Neural cell (in vitro differentiated cells): ENCODE measurements at regions not wholly inside any gene's neighbourhood (a gene's known extent, or its start where the extent isn't known, plus 50 kb on each side); places are given as distances from the start of the nearest gene placed in this dataset.

Experiments used
- H2AFZ ChIP-seq: fragments of 200-600, 300-800 bp; sonication (generic), shearing (Covaris generic); 2 replicates; pipeline ENCODE4 v1.6.0; 2014; ENCODE audit warnings: low read depth, mild to moderate bottlenecking, antibody characterized with exemption, low read length, moderate library complexity
- H3F3A ChIP-seq: fragments of 200-600 bp; shearing (Covaris generic); 2 replicates; pipeline ENCODE4 v1.6.1; 2016; ENCODE audit warnings: mild to moderate bottlenecking, moderate library complexity, mixed read lengths, antibody characterized with exemption, low read length; ENCODE audit not compliant: insufficient read depth, poor library complexity, severe bottlenecking
- H3K27ac ChIP-seq: fragments of 200-600, 300-800 bp; sonication (generic), shearing (Covaris generic); 2 replicates; pipeline ENCODE4 v1.5.1; 2014; ENCODE audit warnings: mild to moderate bottlenecking, low read length, moderate library complexity
- H3K27me3 ChIP-seq: fragments of 300-800, 200-600 bp; sonication (generic), shearing (Covaris generic); 2 replicates; pipeline ENCODE4 v1.6.0; 2014; ENCODE audit warnings: mild to moderate bottlenecking, low read depth, low read length, moderate library complexity; ENCODE audit not compliant: insufficient read depth
- H3K36me3 ChIP-seq: fragments of 300-800, 200-600 bp; sonication (generic), shearing (Covaris generic); 2 replicates; pipeline ENCODE4 v1.5.1; 2014; ENCODE audit warnings: mild to moderate bottlenecking, antibody characterized with exemption, low read length, moderate library complexity; ENCODE audit not compliant: insufficient read depth
- H3K4me2 ChIP-seq: fragments of 300-800, 200-600 bp; sonication (generic), shearing (Covaris generic); 2 replicates; pipeline ENCODE4 v1.6.0; 2014; ENCODE audit warnings: mild to moderate bottlenecking, low read length
- H3K4me3 ChIP-seq: fragments of 300-800, 200-600 bp; sonication (generic), shearing (Covaris generic); 2 replicates; pipeline ENCODE4 v1.5.1; 2014; ENCODE audit warnings: mild to moderate bottlenecking, low read length, moderate library complexity
- H3K79me2 ChIP-seq: fragments of 200-600 bp; shearing (Covaris generic); replicated peaks from 2 replicates; pipeline ENCODE4 v1.6.0; 2014; ENCODE audit warnings: mild to moderate bottlenecking, low read length, moderate library complexity; ENCODE audit not compliant: insufficient read depth
- H3K9ac ChIP-seq: fragments of 300-800, 200-600 bp; sonication (generic), shearing (Covaris generic); 2 replicates; pipeline ENCODE4 v1.6.1; 2016; ENCODE audit warnings: mild to moderate bottlenecking, low read length, mixed read lengths
- H3K9me2 ChIP-seq: fragments of 200-600 bp; shearing (Covaris generic); 2 replicates; pipeline ENCODE4 v1.6.1; 2016; ENCODE audit warnings: mild to moderate bottlenecking, low read length, mixed read lengths; ENCODE audit not compliant: insufficient read depth
- H3K9me3 ChIP-seq: fragments of 200-600, 300-800 bp; sonication (generic), shearing (Covaris generic); 2 replicates; pipeline ENCODE4 v1.6.1; 2016; ENCODE audit warnings: mild to moderate bottlenecking, mixed run types, low read length, moderate library complexity, mixed read lengths
- H4K20me1 ChIP-seq: fragments of 200-600 bp; shearing (Covaris generic); 2 replicates; pipeline ENCODE4 v1.6.1; 2016; ENCODE audit warnings: mild to moderate bottlenecking, mixed run types; ENCODE audit not compliant: insufficient read depth
- CTCF ChIP-seq: fragments of 450-650 bp; IDR thresholded peaks from 2 replicates; pipeline ENCODE4 v1.5.1; 2014; ENCODE audit warnings: antibody characterized with exemption, mild to moderate bottlenecking, moderate library complexity; ENCODE audit not compliant: poor library complexity, severe bottlenecking
- EP300 ChIP-seq: fragments of 450-650 bp; conservative IDR thresholded peaks from 2 replicates; pipeline ENCODE4 v1.6.1; 2014; ENCODE audit warnings: antibody characterized with exemption, mild to moderate bottlenecking, moderate library complexity; ENCODE audit not compliant: poor library complexity, severe bottlenecking
- EZH2 ChIP-seq: fragments of 200-600, 300-800 bp; shearing (Covaris generic), sonication (generic); IDR thresholded peaks from 2 replicates; pipeline ENCODE4 v1.6.1; 2014; ENCODE audit warnings: antibody characterized with exemption, low read length, borderline replicate concordance, mild to moderate bottlenecking; ENCODE audit not compliant: insufficient read depth, poor library complexity, severe bottlenecking
- MXI1 ChIP-seq: fragments of 450-650 bp; conservative IDR thresholded peaks from 2 replicates; pipeline ENCODE4 v1.6.1; 2014; ENCODE audit warnings: antibody characterized with exemption, mild to moderate bottlenecking; ENCODE audit not compliant: poor library complexity, severe bottlenecking
- POLR2AphosphoS5 ChIP-seq: IDR thresholded peaks from 2 replicates; pipeline ENCODE4 v1.6.1; 2012
- RAD21 ChIP-seq: fragments of 450-650 bp; conservative IDR thresholded peaks from 2 replicates; pipeline ENCODE4 v1.6.1; 2014; ENCODE audit warnings: antibody characterized with exemption, mild to moderate bottlenecking, moderate library complexity
- REST ChIP-seq: IDR thresholded peaks from 2 replicates; pipeline ENCODE4 v1.6.1; 2012; ENCODE audit warnings: borderline replicate concordance
- SMC3 ChIP-seq: fragments of 450-650 bp; conservative IDR thresholded peaks from 2 replicates; pipeline ENCODE4 v1.6.1; 2014; ENCODE audit warnings: antibody characterized with exemption, mild to moderate bottlenecking, moderate library complexity; ENCODE audit not compliant: poor library complexity
- TAF1 ChIP-seq: IDR thresholded peaks from 2 replicates; pipeline ENCODE4 v1.6.1; 2012; ENCODE audit warnings: low read depth

DNA sequence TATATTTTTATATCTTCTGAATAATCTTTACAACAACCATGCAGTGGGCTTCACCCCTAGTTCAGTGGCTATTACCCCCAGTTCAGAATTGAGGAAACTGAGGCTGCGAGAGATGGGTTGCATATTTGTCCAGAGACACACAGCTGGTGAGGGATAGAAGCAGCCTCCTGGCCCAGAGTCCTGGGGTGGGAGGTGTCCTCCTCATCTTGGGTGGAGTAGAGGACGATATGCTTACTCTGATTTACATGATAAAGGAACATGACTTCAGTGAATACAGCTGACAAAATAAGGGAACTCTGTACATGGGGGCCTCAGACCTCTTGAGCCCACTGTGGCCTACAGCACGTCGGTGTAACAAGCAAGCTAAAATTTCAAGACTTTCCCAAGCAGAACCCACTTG is 214.7 kb downstream of the FBXO15 start:
- H3K4me2 ChIP-seq = no peak overlapping the region
- no peak overlapping the region for H3K4me3 ChIP-seq
- H3F3A ChIP-seq = no peaks in the 10 kb centered on the region
- no peaks in the 10 kb centered on the region for H3K9me2 ChIP-seq
- no peaks in the 10 kb centered on the region for H4K20me1 ChIP-seq
- no peaks in the 10 kb centered on the region for H3K79me2 ChIP-seq
- no peaks in the 10 kb centered on the region for H3K9me3 ChIP-seq
- TF ChIP-seq POLR2AphosphoS5 (no peak), RAD21 (no peak), SMC3 (no peak), EZH2 (no peak), MXI1 (no peak), REST (no peak)
- no peaks in the 10 kb centered on the region for H3K36me3 ChIP-seq
- H3K9ac ChIP-seq = no peak overlapping the region
- no peak overlapping the region for H2AFZ ChIP-seq
- H3K27ac ChIP-seq = no peak overlapping the region
- no peaks in the 10 kb centered on the region for H3K27me3 ChIP-seq

DNA sequence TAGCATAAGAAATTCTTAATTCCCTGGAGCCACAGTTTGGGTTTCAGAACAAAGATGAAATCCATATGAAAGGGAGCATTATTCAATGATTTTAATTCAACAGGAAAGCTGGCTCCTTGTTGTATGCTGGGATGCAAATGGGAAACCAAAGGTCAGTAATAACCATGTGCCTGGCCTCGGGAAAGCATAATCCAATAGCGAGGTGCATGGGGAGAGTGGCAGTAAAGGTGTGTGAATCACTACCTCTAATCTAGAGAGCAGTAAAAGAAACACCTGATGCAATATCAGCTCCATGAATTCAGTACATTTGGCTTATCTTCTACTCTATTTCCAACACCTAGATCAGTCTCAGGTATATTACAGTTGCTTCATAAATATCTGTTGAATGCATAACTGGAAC is 220.1 kb downstream of the FBXO15 start:
- no peak overlapping the region for H3K27ac ChIP-seq

More for the DNA sequence above, 220.1 kb downstream of the FBXO15 start:
- H3K4me3 ChIP-seq = no peak overlapping the region
- TF ChIP-seq TAF1 = no peak
- no peak for TF ChIP-seq POLR2AphosphoS5
- no peak for TF ChIP-seq EP300
- no peak for TF ChIP-seq RAD21
- no peak for TF ChIP-seq EZH2
- TF ChIP-seq SMC3 = no peak
- no peak for TF ChIP-seq MXI1
- TF ChIP-seq CTCF = no peak
- no peak for TF ChIP-seq REST
- H3F3A ChIP-seq = no peaks in the 10 kb centered on the region
- H3K36me3 ChIP-seq = no peaks in the 10 kb centered on the region
- no peaks in the 10 kb centered on the region for H4K20me1 ChIP-seq
- H3K27me3 ChIP-seq = no peaks in the 10 kb centered on the region
- H2AFZ ChIP-seq = no peak overlapping the region
- H3K4me2 ChIP-seq = no peak overlapping the region
- no peaks in the 10 kb centered on the region for H3K79me2 ChIP-seq
- H3K9ac ChIP-seq = no peak overlapping the region
- no peaks in the 10 kb centered on the region for H3K9me2 ChIP-seq
- no peaks in the 10 kb centered on the region for H3K9me3 ChIP-seq
